ENCODE measurements at regions not wholly inside any gene's neighbourhood (a gene's known extent, or its start where the extent isn't known, plus 50 kb on each side); places are given as distances from the start of the nearest gene placed in this dataset.

- TF ChIP-seq CTCF (conservative IDR thresholded peaks at IDR 0.05 in 1 of 2, IDR thresholded peaks at IDR 0.05 in 1 of 2; ENCODE audit: extremely low read depth in 1 of 2, insufficient read depth in 1 of 2, low read depth in 1 of 2, low read length in 2 of 2) (no peak), EZH2 (IDR thresholded peaks at IDR 0.05; ENCODE audit: borderline replicate concordance, low read length) (no peak)
These were observed 310.0 kb downstream of the PDGFC start for GRCh38 chr4:156661555-156661954.

All from mammary epithelial cell (primary cell).